Naive thymus-derived CD8-positive, alpha-beta T cell (primary cell): ENCODE measurements at regions not wholly inside any gene's neighbourhood (a gene's known extent, or its start where the extent isn't known, plus 50 kb on each side); places are given as distances from the start of the nearest gene placed in this dataset.
A peak's percentile ranks its signal among the peaks of the same experiment; 100 is the strongest.

ENCODE experiments used
- ATAC-seq, 2 donors: fragments of 150-1000 bp; cut with Tn5 transposase in 1 of 2; sonication (Bioruptor Pico), chemical (Tn5 transposase) in 1 of 2; 1 replicate in 1 of 2; 2 replicates in 1 of 2; pipeline ENCODE4 v1.10.0; 2021; ENCODE audit warnings: mild to moderate bottlenecking in 2 of 2, moderate library complexity in 2 of 2
- POLR2A ChIA-PET: fragments of 350-600 bp; sonication (Branson Sonifier 250); formaldehyde crosslinking; loops from one replicate; lab custom pipeline; 2021; ENCODE audit warnings: antibody characterized with exemption; lab: Charles Lee
- DNase-seq, 10 donors: peaks; one replicate each; pipeline versions ENCODE4 v3.0.0 to v3.0.0-alpha.2; 2020 to 2022
- H3K27ac Mint-ChIP-seq, 10 donors: one replicate each; pipeline ENCODE4 v1.8.0; 2020 to 2022; ENCODE audit warnings: mild to moderate bottlenecking in 10 of 10, mixed read lengths in 10 of 10, moderate library complexity in 4 of 10, inconsistent platforms in 1 of 10
- H3K27me3 Mint-ChIP-seq, 5 donors: one replicate each; pipeline ENCODE4 v1.8.0; 2021 to 2022; ENCODE audit warnings: mixed read lengths in 5 of 5
- H3K36me3 Mint-ChIP-seq, 3 donors: one replicate each; pipeline ENCODE4 v1.8.0; 2020 to 2022; ENCODE audit warnings: mixed read lengths in 3 of 3, mild to moderate bottlenecking in 2 of 3, inconsistent platforms in 1 of 3
- H3K4me1 Mint-ChIP-seq, 4 donors: one replicate each; pipeline ENCODE4 v1.8.0; 2021 to 2022; ENCODE audit warnings: mixed read lengths in 4 of 4
- H3K4me3 Mint-ChIP-seq, 10 donors: one replicate each; pipeline ENCODE4 v1.8.0; 2020 to 2022; ENCODE audit warnings: mild to moderate bottlenecking in 10 of 10, mixed read lengths in 10 of 10, moderate library complexity in 6 of 10, inconsistent platforms in 1 of 10
- H3K9me3 Mint-ChIP-seq, 9 donors: one replicate each; pipeline ENCODE4 v1.8.0; 2020 to 2022; ENCODE audit warnings: mixed read lengths in 9 of 9, mild to moderate bottlenecking in 3 of 9, inconsistent platforms in 1 of 9, moderate library complexity in 1 of 9

DNA sequence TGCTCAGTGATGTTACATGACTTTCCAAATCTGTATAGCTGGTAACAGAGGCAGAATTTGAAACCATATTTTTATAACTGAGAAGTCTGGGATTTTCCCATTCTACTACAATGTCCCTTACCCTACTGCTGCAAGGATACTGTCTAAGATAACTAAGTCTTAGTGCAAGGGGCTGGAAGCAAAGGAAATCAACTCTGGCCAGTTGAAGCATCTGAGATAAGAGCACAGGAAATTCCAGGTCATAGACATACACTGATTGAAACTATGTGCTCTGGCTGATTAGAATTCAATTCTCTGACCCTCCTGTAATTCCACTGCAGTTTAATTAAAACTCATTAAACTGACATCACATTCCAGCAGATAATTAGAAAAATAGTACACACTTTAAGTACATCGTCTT is 267.7 kb upstream of the C1orf87 start:
- Mint-ChIP-seq H3K4me3 (no peak overlapping the region), H3K27me3 (peaks cover 0 to 5% (median 0%) of the 10 kb centered on the region in 5 donors), H3K4me1 (no peaks in the 10 kb centered on the region), H3K9me3 (peaks cover 0 to 2% (median 0%) of the 10 kb centered on the region in 9 donors), H3K27ac (no peak overlapping the region), H3K36me3 (no peaks in the 10 kb centered on the region)
- ATAC-seq (no peak), DNase-seq (no peak)
- POLR2A ChIA-PET, result no interaction called here

DNA sequence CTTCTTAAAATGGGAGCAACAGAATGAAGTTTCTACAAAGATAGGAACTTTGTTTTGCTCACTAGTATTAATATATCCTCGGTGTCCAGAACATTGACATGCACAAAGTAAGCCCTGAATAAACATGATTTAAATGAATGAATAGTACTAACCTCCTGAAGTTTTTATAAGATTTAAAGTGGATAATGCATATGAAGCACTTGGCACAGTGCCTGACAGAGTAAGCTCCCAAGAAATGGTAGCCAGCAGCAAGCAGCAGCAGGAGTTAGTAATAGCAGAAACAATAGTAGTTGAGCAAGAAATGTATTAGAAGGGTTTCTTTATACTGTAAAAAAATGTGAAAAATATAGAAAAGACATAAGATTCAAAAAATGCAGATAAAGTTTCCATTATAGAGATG is 258.1 kb upstream of the C1orf87 start:
- DNase-seq (no peak), ATAC-seq (no peak)
- peaks cover 0 to 4% (median 0%) of the 10 kb centered on the region in 3 donors for H3K36me3 Mint-ChIP-seq
- no peak overlapping the region for H3K27ac Mint-ChIP-seq
- peaks cover 0 to 13% (median 2%) of the 10 kb centered on the region in 9 donors for H3K9me3 Mint-ChIP-seq
- POLR2A ChIA-PET, result no interaction called here
- H3K4me1 Mint-ChIP-seq, result no peaks in the 10 kb centered on the region
- peaks cover 0 to 15% (median 3%) of the 10 kb centered on the region in 5 donors for H3K27me3 Mint-ChIP-seq
- no peak overlapping the region for H3K4me3 Mint-ChIP-seq

DNA sequence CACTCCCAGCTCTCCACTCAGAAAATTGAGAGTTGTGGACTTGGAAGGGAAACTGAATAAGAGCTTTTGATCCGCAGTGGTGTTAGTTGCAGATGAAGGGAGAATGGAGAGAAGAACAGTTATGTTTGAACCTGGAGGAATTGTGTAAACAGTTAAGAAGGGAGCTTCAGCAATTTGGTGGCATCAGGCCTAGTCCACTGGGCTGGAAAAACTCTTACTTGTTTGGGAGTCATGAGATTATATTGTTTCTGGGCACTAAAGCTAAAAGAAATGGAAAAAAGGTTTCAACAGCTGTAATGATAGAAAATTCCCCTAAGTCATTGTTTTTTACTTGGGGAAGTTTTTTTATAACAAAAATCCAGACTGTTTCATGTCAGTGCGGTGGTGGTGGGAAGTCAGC is 256.1 kb upstream of the C1orf87 start:
- Mint-ChIP-seq H3K27me3 (peaks cover 0 to 19% (median 3%) of the 10 kb centered on the region in 5 donors), H3K4me1 (no peaks in the 10 kb centered on the region), H3K36me3 (peaks cover 0 to 4% (median 0%) of the 10 kb centered on the region in 3 donors), H3K27ac (no peak overlapping the region), H3K4me3 (no peak overlapping the region), H3K9me3 (peaks cover 0 to 13% (median 0%) of the 10 kb centered on the region in 9 donors)
- POLR2A ChIA-PET, result no interaction called here
- no peak for ATAC-seq
- DNase-seq, result no peak

DNA sequence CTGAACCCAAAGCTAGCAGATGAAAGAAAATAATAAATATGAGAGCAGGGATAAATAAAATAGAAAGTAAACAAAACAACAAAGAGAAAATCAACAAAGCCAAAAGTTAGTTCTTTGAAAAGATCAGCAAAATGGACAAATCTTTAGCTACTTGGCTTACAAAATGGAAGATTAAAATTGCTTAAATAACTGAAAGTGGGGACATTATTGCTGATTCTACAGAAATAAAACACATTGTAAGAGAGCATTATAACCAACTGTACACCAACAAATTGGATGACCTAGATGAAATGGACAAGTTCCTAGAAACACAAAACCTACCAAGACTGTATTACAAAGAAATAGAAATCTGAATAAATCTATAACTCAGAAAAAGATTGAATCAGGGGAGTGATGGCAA is 238.3 kb upstream of the C1orf87 start:
- no peak overlapping the region for H3K27ac Mint-ChIP-seq
- ATAC-seq (no peak), DNase-seq (no peak)
- no peak overlapping the region for H3K4me3 Mint-ChIP-seq
- no peaks in the 10 kb centered on the region for H3K4me1 Mint-ChIP-seq
- peaks cover 0 to 3% (median 0%) of the 10 kb centered on the region in 3 donors for H3K36me3 Mint-ChIP-seq
- peaks cover 0 to 3% (median under 1%) of the 10 kb centered on the region in 5 donors for H3K27me3 Mint-ChIP-seq
- POLR2A ChIA-PET, result no interaction called here
- peaks cover 0 to 10% (median 2%) of the 10 kb centered on the region in 9 donors for H3K9me3 Mint-ChIP-seq

DNA sequence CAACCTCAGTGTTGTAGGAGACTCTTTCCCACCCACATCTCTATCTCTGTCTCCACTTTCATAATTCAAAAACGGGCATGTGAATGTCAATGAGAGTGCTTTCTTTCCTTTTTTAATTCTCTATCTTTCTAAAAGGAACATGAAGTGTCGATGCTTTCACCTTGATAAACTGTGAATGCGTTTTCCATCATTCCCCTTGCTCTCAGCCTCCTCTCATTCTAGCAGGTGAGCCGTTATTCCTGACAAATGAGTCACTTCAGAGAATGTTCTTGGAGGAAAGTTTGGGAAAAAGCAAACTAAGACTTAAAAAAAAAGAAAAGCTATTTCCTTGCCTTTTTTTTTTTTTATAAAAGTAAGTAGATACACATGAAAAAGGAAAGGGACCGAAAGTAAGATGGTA is 226.0 kb upstream of the C1orf87 start:
- ATAC-seq, result no peak
- no peak for DNase-seq
- Mint-ChIP-seq H3K27ac (no peak overlapping the region), H3K9me3 (peaks cover 0 to 26% (median 7%) of the 10 kb centered on the region in 9 donors), H3K36me3 (no peaks in the 10 kb centered on the region), H3K27me3 (peaks cover 0 to 8% (median 2%) of the 10 kb centered on the region in 5 donors), H3K4me1 (no peaks in the 10 kb centered on the region), H3K4me3 (no peak overlapping the region)
- POLR2A ChIA-PET, result no interaction called here

DNA sequence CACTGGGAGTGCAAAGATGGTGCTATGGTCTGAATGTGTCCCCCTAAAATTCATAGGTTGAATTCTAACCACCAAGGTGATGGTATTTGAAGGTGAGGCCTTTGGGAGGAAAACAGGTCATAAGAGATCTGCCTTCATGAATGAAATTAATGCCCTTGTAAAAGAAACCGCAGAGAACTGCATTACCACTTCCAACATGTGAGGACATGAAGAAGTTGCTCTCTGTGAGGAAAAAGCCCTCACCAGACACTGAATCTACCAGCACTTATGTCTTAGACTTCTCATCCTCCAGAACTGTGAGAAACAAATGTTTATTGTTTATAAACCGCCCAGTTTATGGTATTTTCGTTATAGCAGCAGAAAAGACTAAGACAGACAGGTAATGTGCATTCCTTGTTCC is 224.7 kb upstream of the C1orf87 start:
- DNase-seq (no peak), ATAC-seq (no peak)
- no peaks in the 10 kb centered on the region for H3K4me1 Mint-ChIP-seq
- H3K27me3 Mint-ChIP-seq, result peaks cover 0 to 13% (median under 1%) of the 10 kb centered on the region in 5 donors
- POLR2A ChIA-PET, result no interaction called here
- peaks cover 0 to 17% (median 1%) of the 10 kb centered on the region in 9 donors for H3K9me3 Mint-ChIP-seq
- H3K27ac Mint-ChIP-seq, result no peak overlapping the region
- no peak overlapping the region for H3K4me3 Mint-ChIP-seq
- H3K36me3 Mint-ChIP-seq, result no peaks in the 10 kb centered on the region

DNA sequence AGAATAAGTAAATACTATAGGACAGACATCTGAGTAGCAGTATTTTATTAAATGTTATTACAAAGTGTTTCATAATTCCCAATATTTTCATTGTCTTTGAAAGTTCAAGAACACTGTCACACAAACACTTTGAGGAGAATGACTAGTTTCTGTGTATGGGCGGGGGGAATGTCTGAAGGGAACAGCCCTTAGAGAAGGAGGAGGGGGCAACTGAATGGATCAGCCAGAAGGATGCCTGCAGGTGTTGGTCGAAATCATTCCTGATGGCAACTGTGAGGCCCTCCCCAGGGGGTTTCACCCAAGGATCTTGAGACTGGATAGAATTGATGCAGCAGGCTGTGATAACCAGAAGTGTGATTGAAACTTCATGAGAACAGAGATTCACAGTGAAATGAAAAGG is 223.2 kb upstream of the C1orf87 start:
- H3K27ac Mint-ChIP-seq, result no peak overlapping the region
- H3K27me3 Mint-ChIP-seq, result peaks cover 0 to 19% (median 0%) of the 10 kb centered on the region in 5 donors
- DNase-seq (no peak), ATAC-seq (no peak)
- H3K4me1 Mint-ChIP-seq, result no peaks in the 10 kb centered on the region
- peak overlapping the region in 1 of 10 donors; percentile 20 for H3K4me3 Mint-ChIP-seq
- no peaks in the 10 kb centered on the region for H3K36me3 Mint-ChIP-seq
- peaks cover 0 to 2% (median 0%) of the 10 kb centered on the region in 9 donors for H3K9me3 Mint-ChIP-seq
- POLR2A ChIA-PET, result no interaction called here

DNA sequence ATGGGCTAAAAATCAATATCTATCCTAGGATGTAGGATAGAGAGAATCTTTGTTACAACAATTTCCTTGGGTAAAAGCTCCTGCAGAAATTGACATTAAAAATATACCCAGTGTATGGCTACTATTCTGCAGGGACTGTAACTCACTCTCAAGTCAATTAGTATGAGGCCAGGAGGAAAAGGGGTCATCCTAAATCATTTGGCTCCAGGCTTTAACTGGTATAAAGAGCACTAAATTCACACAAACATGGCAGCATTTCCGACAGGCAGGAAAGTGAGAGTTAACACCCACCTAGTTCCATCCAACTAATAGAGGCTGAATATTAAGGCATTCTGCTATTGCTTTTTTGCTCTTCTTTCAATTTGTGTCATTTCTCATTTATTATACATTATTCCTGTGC is 218.6 kb upstream of the C1orf87 start:
- peaks cover 0 to 19% (median 0%) of the 10 kb centered on the region in 5 donors for H3K27me3 Mint-ChIP-seq
- no peaks in the 10 kb centered on the region for H3K4me1 Mint-ChIP-seq
- POLR2A ChIA-PET, result no interaction called here
- peaks cover 0 to 4% (median 0%) of the 10 kb centered on the region in 9 donors for H3K9me3 Mint-ChIP-seq
- ATAC-seq (no peak), DNase-seq (no peak)
- no peak overlapping the region for H3K27ac Mint-ChIP-seq
- no peak overlapping the region for H3K4me3 Mint-ChIP-seq
- H3K36me3 Mint-ChIP-seq, result no peaks in the 10 kb centered on the region

DNA sequence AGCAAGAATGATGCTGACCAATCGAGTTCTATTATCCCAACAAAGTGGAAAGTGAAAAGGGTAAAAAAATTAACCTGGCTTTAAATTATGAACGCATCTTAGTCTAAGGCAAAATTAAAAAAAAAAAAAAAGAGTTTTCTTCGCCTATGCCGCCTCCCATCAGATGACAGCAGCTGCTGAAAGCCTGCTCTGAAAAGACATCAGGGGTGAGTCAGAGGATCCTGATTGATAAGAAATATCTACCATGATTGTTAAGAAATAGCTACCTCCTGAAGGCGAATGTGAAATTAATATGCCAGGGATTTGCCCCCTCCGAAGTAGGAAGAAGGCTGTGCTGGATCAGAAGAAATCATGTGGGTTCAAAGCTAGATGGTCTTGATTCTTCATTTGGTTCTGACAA is 216.8 kb upstream of the C1orf87 start:
- no peak overlapping the region for H3K4me3 Mint-ChIP-seq
- H3K9me3 Mint-ChIP-seq, result peaks cover 0 to 5% (median 0%) of the 10 kb centered on the region in 9 donors
- H3K27me3 Mint-ChIP-seq, result peaks cover 0 to 19% (median 0%) of the 10 kb centered on the region in 5 donors
- ATAC-seq (no peak), DNase-seq (no peak)
- POLR2A ChIA-PET, result no interaction called here
- no peaks in the 10 kb centered on the region for H3K36me3 Mint-ChIP-seq
- no peak overlapping the region for H3K27ac Mint-ChIP-seq
- peaks cover 0 to 1% (median 0%) of the 10 kb centered on the region in 4 donors for H3K4me1 Mint-ChIP-seq

DNA sequence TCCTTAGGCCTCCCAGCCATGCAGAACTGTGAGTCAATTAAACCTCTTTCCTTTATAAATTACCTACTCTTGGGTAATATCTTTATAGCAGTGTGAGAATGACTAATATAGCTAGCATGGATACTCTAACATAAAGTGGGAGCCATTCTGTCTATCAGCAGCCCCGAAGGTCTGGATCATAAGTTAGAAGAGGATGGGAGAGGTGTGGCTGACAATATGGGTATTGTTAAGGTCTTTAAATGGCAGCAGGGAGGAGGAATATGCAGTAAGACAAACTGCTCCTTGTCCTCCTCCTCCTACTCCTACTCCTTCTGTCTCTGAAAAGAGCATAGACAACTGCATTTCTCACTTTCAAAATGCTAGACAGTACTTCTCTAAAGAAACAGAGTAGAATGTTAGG is 214.0 kb upstream of the C1orf87 start:
- Mint-ChIP-seq H3K4me3 (no peak overlapping the region), H3K4me1 (peaks cover 0 to 1% (median 0%) of the 10 kb centered on the region in 4 donors), H3K27me3 (peaks cover 0 to 7% (median 0%) of the 10 kb centered on the region in 5 donors), H3K36me3 (no peaks in the 10 kb centered on the region), H3K27ac (no peak overlapping the region), H3K9me3 (peaks cover 0 to 5% (median 0%) of the 10 kb centered on the region in 9 donors)
- no peak for DNase-seq
- no peak for ATAC-seq
- POLR2A ChIA-PET, result no interaction called here

DNA sequence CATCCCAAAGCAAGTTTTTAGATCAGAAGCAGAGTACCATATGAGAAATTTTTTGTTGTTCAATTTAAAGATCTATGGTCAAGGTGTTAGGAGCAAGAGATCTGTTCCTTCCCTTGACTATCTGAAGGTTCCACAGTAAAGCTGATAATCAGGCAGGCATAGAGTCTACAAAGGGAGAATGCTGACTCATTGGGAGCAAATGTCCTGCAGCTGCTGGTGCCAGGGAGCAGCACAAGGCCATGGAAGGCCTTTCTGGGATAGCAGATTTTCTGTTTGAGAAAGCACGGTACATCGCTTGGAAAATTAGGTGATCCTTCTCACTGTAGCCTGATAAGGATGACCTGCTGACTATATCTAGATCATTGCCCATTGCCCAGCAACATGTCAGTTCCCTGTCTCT is 210.1 kb upstream of the C1orf87 start:
- Mint-ChIP-seq H3K4me1 (peaks cover 1 to 18% (median 11%) of the 10 kb centered on the region in 4 donors), H3K27me3 (peaks cover 0 to 1% (median 0%) of the 10 kb centered on the region in 5 donors), H3K27ac (no peak overlapping the region), H3K9me3 (peaks cover 0 to 5% (median 0%) of the 10 kb centered on the region in 9 donors), H3K36me3 (no peaks in the 10 kb centered on the region), H3K4me3 (no peak overlapping the region)
- ATAC-seq (no peak), DNase-seq (no peak)
- POLR2A ChIA-PET, result no interaction called here

DNA sequence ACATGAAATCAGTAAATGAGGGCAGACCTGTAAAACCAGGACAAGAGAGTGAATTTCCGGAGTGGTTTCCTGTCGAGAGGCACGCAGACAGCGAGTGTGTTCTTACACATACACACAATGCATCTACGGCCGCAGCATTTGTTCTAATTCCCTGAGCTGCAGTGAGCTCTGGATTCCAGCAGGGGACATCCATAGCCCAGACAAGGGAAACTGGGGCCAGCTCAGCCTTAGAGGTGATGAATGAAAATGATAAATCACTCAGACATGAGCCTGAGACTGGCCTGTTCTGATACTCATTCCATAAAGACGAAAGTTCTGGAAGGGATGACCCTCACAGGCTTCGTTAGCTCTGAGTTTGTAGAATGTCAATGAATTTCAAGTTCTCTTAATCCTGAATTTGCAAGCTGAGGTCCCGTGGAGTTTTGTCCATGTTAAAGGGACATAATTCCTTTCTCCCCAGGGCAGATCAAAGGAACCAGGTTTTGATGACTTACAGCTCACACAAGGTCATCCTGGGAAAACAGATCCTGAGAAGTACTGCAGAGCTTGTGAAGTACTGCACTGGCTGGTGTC is 207.9 kb upstream of the C1orf87 start:
- Mint-ChIP-seq H3K27ac (no peak overlapping the region), H3K9me3 (peaks cover 0 to 2% (median 0%) of the 10 kb centered on the region in 9 donors), H3K36me3 (no peaks in the 10 kb centered on the region), H3K4me1 (peaks cover 1 to 18% (median 11%) of the 10 kb centered on the region in 4 donors), H3K4me3 (no peak overlapping the region), H3K27me3 (peaks cover 0 to 1% (median 0%) of the 10 kb centered on the region in 5 donors)
- DNase-seq, result peak in 1 of 10 donors; percentile 2
- ATAC-seq, result peak in 1 of 2 donors; percentile 20
- POLR2A ChIA-PET, result no interaction called here

DNA sequence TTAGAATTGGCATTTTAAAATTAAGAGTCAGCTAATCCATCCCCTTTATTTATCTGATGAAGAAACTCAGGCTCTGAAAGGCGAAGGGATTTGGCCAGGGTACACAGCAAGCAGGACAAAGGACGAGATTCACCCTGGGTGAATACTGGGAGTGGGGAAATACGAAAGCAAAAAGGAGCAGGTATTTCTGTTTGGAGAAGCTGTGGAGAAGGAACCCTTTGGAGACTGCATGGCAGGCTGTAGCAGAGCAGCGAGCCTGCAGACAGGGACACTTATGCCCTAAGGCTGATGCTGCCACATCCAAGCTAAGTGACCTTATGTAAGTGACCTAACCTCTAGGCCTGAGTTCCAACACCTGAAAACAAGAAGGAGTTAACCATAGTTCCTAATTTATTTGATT is 207.2 kb upstream of the C1orf87 start:
- H3K9me3 Mint-ChIP-seq, result no peaks in the 10 kb centered on the region
- peaks cover 0 to 1% (median 0%) of the 10 kb centered on the region in 5 donors for H3K27me3 Mint-ChIP-seq
- POLR2A ChIA-PET, result no interaction called here
- no peak overlapping the region for H3K27ac Mint-ChIP-seq
- DNase-seq (no peak), ATAC-seq (no peak)
- H3K4me3 Mint-ChIP-seq, result no peak overlapping the region
- peaks cover 0 to 18% (median 11%) of the 10 kb centered on the region in 4 donors for H3K4me1 Mint-ChIP-seq
- H3K36me3 Mint-ChIP-seq, result no peaks in the 10 kb centered on the region

DNA sequence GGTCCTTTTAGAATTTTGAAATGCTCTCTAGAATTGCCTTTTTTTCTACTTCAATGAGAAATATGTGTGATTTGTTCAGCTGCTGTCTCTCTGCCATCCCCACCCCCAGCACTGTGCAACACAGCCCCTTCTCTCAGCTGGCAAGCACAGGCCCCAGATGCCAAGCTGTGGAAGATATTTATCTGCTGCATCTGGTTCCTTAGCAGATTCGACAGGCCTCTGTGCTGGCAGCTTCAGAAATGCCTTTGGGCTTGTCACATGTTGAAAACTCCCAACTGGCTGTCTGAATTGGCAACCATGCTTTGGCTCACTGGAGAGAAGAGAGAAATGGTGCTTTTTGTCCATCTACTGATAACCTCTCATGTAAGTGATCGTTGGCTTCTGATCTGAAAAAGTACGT is 206.7 kb upstream of the C1orf87 start:
- Mint-ChIP-seq H3K36me3 (no peaks in the 10 kb centered on the region), H3K4me1 (peaks cover 0 to 18% (median 11%) of the 10 kb centered on the region in 4 donors), H3K27me3 (peaks cover 0 to 1% (median 0%) of the 10 kb centered on the region in 5 donors), H3K27ac (no peak overlapping the region), H3K4me3 (no peak overlapping the region), H3K9me3 (no peaks in the 10 kb centered on the region)
- POLR2A ChIA-PET, result no interaction called here
- DNase-seq (no peak), ATAC-seq (no peak)
